Keratinocyte (primary cell): ENCODE measurements at regions not wholly inside any gene's neighbourhood (a gene's known extent, or its start where the extent isn't known, plus 50 kb on each side); places are given as distances from the start of the nearest gene placed in this dataset.

Source experiments
- EZH2 ChIP-seq: IDR thresholded peaks from one replicate; pipeline ENCODE4 v1.6.1; 2012; ENCODE audit warnings: inconsistent platforms, mild to moderate bottlenecking, low read length, moderate library complexity
- TF ChIP-seq, protein P1 (sequence below), 3 experiments: IDR thresholded peaks in 1 of 3; conservative IDR thresholded peaks in 1 of 3; optimal IDR thresholded peaks in 1 of 3; 2 replicates in 2 of 3; 3 replicates in 1 of 3; pipeline versions ENCODE3 to v1.5.1; 2011; ENCODE audit warnings: low read length in 3 of 3, mild to moderate bottlenecking in 3 of 3, moderate library complexity in 2 of 3, control low read depth in 1 of 3, inconsistent platforms in 1 of 3; ENCODE audit not compliant: insufficient read depth in 2 of 3; ENCODE audit errors: extremely low read depth in 1 of 3

DNA sequence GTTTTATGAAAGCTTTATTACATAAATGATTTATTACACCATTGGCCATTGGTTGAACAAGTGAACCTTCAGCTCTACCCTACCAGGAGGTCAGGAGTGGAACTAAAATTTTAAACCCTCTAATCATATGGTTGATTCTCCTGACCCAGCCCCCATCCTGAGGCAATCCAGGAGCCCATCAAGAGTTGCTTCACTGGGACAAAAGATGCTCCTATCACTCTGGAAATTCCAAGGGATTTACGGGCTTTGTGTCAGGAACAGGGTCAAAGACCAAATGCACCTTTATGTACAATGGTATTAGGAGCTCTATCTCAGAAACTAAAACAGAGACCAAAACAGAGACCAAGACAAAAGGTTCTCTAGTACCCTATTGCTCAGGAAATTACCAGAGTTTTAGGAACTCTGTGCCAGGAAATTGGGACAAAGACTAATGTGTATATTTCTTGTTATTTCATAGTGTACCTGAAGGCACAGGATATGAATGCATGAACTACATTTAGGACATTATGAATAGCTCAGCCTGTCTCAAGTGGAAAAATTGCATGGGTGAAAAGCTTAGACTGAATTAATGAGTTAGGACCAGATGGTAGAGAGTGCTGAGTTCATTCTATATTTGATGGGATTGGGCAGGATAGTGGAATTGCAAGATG lies 171.7 kb upstream of the FLRT2 start:
- TF ChIP-seq, protein P1, sequence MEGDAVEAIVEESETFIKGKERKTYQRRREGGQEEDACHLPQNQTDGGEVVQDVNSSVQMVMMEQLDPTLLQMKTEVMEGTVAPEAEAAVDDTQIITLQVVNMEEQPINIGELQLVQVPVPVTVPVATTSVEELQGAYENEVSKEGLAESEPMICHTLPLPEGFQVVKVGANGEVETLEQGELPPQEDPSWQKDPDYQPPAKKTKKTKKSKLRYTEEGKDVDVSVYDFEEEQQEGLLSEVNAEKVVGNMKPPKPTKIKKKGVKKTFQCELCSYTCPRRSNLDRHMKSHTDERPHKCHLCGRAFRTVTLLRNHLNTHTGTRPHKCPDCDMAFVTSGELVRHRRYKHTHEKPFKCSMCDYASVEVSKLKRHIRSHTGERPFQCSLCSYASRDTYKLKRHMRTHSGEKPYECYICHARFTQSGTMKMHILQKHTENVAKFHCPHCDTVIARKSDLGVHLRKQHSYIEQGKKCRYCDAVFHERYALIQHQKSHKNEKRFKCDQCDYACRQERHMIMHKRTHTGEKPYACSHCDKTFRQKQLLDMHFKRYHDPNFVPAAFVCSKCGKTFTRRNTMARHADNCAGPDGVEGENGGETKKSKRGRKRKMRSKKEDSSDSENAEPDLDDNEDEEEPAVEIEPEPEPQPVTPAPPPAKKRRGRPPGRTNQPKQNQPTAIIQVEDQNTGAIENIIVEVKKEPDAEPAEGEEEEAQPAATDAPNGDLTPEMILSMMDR (optimal IDR thresholded peaks at IDR 0.05 in 1 of 3, IDR thresholded peaks at IDR 0.05 in 1 of 3, conservative IDR thresholded peaks at IDR 0.05 in 1 of 3; ENCODE audit: extremely low read depth in 1 of 3, insufficient read depth in 2 of 3, low read length in 3 of 3): no peak
- TF ChIP-seq EZH2: no peak
